GM19239 (cell line): ENCODE measurements at regions not wholly inside any gene's neighbourhood (a gene's known extent, or its start where the extent isn't known, plus 50 kb on each side); places are given as distances from the start of the nearest gene placed in this dataset.
A peak's percentile ranks its signal among the peaks of the same experiment; 100 is the strongest.

Experiments
- DNase-seq: peaks from one replicate; pipeline ENCODE4 v3.0.0; 2011; ENCODE audit warnings: low spot score; ENCODE audit not compliant: insufficient read length
- FAIRE-seq: peaks from 2 replicates; lab custom pipeline; 2011; peaks lifted over from hg19 to GRCh38; lab: Jason Lieb, UNC

DNA sequence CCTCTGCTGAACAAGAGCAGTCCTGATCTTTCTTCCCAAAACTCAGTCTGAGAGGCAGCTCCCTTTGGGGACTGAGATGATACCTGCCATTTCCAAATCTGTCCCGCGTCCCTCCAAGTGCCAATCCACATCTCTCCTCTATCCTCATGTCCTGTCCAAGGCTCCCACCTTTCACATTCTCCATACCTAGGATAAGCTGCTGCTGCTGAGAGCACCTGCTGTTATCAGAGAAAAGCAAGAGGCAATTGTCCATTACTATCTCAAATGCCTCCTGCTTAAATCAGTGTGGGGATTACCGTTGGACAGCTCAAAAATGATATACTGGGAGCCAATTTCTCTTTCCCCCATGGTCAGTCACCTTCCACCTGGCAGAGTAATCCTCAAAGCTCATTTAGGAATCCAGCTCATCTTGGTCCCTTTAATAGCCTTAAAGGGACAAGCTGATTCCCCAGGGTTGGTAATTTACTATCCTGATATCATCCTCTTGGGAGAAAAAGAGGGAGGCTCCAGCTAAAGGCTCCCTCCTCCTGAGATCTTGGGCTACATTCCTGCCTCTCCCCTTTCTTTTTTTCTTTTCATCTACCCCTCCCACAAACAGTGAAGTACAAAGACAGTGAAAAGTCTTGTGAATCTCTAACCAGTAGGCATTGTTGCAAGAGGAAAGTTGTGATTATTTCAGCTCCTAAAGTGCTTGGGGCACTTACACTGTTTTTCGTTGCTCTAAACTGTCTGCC lies 278.1 kb upstream of the CAMK1G start:
- DNase-seq (no peak), FAIRE-seq (no peak)

DNA sequence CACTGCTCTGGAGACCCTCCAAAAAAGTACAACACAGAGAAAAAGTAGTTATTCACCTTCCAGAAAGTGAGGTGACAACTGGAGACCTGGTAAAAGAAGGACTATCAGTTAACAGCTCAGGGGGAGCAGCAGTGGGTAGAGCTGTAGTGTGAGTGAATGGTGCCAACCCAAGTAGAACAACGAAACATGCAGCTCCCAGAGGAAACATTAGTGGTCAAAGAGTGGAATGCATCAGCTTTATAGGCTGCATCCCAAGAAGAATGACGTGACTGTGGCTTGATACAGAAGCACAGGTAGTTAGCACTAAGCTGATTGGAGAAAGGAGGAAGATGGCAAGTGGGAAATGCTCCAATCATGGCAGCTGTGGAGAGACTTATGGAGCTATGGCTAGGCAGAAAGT lies 275.7 kb upstream of the CAMK1G start:
- no peak for FAIRE-seq

DNA sequence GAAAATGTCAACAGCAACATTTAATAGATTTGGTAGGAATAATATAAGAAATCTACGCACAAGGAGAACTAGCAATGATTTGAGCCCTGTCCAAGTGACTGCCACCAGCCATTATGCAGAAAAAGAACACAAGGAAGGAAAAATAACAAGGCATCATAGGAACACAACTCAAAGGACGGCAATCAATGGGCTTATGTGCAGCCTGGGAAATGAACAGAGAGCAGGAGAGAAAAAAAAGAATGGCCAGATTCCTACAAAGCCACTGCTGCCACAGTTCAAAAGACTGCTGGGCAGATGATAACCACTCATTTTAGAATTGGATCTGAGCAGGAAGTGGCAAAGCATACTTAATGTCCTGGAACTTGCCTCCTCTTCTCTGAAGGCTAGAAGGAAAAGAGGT lies 274.3 kb upstream of the CAMK1G start:
- FAIRE-seq, result no peak
- DNase-seq, result no peak

More for the DNA sequence above, 275.7 kb upstream of the CAMK1G start:
- DNase-seq, result no peak

DNA sequence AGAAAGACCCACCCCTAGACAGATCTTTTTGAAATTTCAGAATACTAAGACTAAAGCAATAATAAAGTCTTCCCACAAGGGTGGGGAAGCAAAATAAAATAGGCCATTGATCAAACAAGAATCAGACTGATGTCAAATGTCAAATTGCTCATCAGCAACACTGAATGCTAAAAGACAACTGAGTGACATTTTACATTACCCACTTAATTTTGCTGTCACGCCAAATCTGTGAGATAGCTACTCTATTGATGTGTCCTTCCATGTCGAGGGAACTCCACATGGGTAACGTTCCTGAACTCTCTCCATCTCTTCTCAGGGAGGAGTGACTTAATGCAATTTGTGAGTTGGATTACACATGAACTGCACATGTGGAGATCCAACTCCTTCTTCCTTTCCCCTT lies 271.7 kb upstream of the CAMK1G start:
- FAIRE-seq (no peak), DNase-seq (no peak)

DNA sequence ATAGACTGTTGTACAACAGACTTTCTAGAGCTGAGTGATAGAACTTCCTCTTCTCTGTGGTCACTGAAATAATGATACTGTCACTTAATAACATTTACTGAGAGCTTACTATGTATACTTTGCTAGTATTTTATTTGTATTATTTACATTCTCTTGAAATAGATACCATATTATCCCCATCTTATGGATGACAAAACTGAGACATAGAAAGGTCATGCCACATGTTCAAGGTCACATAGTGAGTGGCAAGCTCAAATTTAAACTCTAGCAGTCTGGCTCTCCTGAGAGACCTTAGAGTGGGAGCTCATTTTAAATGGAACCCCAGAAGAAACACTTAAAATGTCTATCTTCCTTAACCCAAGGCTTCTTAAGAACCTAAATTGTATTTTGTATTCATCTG lies 266.6 kb upstream of the CAMK1G start:
- DNase-seq (no peak), FAIRE-seq (no peak)

GRCh38 chr1:209318181-209319056 lies 265.1 kb upstream of the CAMK1G start:
- no peak for DNase-seq
- FAIRE-seq, result no peak

GRCh38 chr1:209319057-209319432 lies 264.5 kb upstream of the CAMK1G start:
- DNase-seq, result no peak
- no peak for FAIRE-seq

DNA sequence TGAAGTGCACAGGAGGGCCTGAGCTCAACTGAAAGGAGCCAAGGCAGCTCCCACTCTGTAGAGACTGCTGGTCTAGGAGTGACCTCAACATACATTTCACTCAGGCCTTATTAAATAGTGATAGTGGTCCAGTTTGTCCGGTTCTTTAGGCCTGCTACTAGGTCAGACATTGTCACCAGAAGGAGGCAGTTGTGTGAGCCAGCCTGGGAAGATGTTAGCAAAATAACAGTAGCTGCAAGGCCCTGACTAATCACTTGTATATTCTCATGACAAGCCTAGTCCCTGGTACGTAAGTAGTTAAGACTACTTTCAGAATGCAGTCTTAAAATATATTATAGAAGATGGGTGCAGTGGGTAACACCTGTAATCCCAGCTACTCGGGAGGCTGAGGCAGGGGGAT lies 264.0 kb upstream of the CAMK1G start:
- DNase-seq, result no peak
- no peak for FAIRE-seq

DNA sequence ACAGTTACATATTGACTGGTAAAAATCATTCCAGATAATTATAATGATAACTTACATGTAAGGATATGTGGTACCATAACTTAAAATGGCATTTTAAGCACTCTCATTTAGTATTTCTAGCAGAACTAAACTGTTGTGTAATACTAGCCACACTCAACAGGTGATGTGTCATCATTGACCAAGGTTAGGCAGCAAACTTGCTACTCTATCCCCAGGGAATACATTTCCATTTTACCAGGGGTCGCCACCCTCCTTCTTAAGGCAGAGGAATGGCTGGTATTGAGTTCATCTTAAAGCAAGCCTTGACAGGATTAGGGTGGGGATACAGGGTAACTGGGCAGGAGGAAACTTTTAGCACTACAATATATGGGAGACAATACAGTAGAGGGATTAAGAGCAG lies 259.8 kb upstream of the CAMK1G start:
- FAIRE-seq (no peak), DNase-seq (no peak)

- DNase-seq, result no peak
- FAIRE-seq, result no peak
Observed at GRCh38 chr1:209324901-209325871, 258.3 kb upstream of the CAMK1G start.

GRCh38 chr1:209326076-209326475 lies 257.4 kb upstream of the CAMK1G start:
- FAIRE-seq (no peak), DNase-seq (no peak)

DNA sequence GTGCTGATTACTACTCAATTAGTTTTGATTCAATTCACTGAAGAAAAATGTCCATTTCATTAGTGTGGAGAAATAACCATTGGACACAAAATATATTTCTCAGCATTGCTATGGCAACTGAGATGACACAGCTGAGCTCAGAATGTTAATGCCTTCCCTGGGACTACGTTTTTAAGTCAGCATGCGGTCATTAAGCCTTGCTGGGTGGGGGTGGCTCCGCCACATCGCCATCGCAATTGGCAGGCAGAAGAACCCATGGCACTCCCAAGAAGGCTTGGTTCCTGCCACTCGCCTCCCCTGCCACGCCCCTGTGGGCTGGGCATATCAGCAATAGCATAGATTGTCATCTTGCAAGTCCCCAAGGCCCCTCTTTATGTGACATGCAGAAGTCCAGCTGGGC lies 256.7 kb upstream of the CAMK1G start:
- FAIRE-seq (no peak), DNase-seq (no peak)

GRCh38 chr1:209328196-209328595 lies 255.3 kb upstream of the CAMK1G start:
- DNase-seq, result no peak
- no peak for FAIRE-seq

- DNase-seq (peak; percentile 40), FAIRE-seq (peak; percentile 53)
Observed at GRCh38 chr1:209335178-209335577, 248.3 kb upstream of the CAMK1G start.

GRCh38 chr1:209341146-209341545 lies 242.4 kb upstream of the CAMK1G start:
- no peak for FAIRE-seq

GRCh38 chr1:209341673-209342420 lies 241.7 kb upstream of the CAMK1G start:
- DNase-seq, result no peak
- no peak for FAIRE-seq

More at GRCh38 chr1:209341146-209341545, 242.4 kb upstream of the CAMK1G start:
- DNase-seq, result no peak

DNA sequence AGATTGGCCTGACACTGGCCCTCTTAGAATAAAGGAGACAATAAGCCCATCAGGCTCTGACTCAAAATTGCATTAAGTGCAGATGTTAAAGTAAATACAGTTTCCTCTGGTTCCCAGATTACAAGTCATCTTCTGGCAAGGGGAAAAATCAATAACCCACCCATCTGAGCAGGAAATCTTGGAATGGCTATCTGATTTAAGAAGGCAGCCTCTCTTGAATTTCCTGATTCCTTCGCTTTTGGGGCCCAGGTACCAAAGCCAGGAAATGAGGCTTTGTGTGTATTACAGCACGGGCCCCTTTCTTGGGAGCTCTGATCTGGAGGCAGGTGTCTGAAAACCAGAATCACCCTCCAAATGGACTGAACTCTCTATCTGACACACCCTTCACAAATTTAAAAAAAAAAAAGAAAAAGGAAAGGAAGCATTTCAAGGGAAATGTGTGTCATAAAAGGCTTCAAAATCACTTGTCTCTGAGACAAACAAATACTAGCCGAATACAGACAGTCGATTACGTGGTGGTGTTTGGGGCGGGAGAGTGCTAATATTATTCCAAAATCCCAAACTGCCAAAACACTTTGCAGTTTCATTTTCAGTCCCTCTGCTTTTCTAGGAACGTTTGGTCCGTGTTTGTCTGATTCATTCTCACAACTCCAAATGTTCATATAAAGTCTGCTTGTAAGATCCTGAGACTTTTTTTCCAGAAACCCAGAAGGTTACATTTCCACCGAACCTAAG lies 240.9 kb upstream of the CAMK1G start:
- FAIRE-seq, result no peak
- DNase-seq, result no peak

- FAIRE-seq (no peak), DNase-seq (no peak)
Observed at GRCh38 chr1:209343511-209343910, 240.0 kb upstream of the CAMK1G start.

- FAIRE-seq, result no peak
Observed at GRCh38 chr1:209344156-209344555, 239.4 kb upstream of the CAMK1G start.

More at GRCh38 chr1:209344156-209344555, 239.4 kb upstream of the CAMK1G start:
- DNase-seq, result no peak
